ENCODE measurements at regions not wholly inside any gene's neighbourhood (a gene's known extent, or its start where the extent isn't known, plus 50 kb on each side); places are given as distances from the start of the nearest gene placed in this dataset.
"Not testable (repeated sequence)": the region's sequence is repeated elsewhere in the genome, so short reads cannot be mapped to it uniquely, and the experiment has no call there.

DNA sequence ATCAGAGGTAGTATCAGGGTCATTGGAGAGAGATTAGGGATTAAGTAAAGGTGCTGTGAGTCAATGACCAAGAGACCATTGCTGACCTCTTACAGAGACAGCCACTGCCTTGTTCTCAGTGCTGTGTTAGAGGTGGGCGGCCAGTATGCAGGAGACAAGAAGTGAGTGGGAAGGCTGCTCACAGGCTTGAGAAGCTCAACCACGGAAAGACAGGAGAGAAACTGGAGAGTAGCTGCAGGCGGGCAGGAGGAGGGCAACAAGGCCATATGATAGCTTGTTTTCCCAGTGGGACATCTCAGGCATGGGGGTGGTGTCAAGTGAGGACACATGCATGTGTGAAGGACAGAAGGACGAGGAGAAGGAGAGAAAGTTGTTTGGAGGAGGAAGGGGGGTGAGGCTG lies 237.3 kb downstream of the PDCD6IP start:
- intact Hi-C loops (cut with DNase I) = no loop called here
- DNase-seq = no peak

DNA sequence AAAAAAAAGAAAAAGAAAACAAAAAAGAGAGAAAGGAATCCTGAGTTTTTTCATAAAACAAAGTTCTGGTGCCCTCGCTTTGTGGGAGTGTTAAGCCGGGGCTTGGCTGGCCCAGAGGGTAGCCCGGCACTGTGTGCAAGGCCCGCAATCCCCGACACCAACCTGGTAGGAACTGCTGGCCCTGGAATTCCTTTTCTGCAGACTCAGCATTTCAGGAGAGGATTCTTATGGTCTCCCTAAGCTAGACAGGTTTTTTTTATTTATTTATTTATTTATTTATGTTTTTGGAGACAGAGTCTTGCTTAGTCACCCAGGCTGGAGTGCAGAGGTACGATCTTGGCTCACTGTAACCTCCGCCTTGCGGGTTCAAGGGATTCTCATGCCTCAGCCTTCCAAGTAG lies 238.8 kb downstream of the PDCD6IP start:
- intact Hi-C loops (cut with DNase I) = no loop called here
- DNase-seq = no peak

DNA sequence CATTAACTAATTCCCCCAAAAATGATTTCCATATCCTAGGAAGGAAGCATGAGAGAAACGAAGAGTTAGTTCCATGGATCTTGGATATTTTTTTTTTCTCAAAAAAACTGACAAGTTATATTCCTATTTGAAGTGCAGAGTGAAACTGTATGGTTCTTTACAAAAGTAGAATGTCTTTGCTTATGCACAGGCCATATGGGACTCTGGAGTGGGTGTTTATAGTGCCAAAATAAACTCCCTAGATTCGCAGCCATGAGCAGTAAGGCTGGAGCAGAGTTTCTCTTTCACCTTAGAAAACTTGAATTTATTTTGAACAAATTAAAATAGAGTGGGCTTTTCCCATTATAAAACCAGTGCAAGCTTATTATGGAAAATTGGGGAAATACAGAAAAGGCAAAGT lies 239.7 kb downstream of the PDCD6IP start:
- intact Hi-C loops (cut with DNase I) = no loop called here
- DNase-seq = no peak

DNA sequence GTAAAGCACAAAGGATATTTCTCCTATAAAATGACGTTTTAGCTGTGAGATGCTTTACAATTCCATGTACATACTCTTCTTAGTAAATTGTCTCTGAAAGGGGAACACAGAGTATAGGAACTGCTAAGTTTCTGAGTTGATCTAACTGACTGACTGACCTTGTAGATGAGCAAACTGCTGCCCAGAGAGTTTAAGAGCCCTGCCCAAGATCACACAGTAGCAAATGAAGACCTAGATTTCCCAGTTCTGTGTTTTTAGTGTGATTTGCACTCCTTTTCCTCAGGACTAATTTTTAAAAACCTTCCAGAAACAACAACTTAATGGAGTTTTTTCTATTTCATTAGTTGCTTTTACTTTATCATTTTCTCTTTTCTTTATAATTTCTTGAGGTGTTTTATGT lies 247.7 kb downstream of the PDCD6IP start:
- intact Hi-C loops (cut with DNase I) = no loop called here
- no peak for DNase-seq

DNA sequence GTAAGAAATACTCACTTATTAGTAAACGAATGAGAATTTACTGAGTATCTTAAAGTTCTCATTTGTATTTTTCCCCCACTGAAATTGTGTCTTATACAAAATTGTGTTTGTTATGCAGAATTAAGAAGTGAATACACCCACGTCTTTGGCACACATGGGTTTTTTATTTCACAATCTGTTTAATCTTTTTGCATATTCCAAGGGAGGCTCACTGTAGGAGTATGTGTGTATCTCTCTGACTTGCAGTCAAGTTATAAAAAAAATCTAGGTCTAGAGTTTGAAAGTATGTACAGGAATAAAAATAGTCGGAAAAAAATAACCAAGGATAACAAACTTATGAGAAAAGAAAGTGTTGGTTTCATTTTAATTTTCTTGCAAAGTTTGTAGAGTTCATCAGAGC lies 255.2 kb downstream of the PDCD6IP start:
- DNase-seq = no peak
- intact Hi-C loops (cut with DNase I) = no loop called here

DNA sequence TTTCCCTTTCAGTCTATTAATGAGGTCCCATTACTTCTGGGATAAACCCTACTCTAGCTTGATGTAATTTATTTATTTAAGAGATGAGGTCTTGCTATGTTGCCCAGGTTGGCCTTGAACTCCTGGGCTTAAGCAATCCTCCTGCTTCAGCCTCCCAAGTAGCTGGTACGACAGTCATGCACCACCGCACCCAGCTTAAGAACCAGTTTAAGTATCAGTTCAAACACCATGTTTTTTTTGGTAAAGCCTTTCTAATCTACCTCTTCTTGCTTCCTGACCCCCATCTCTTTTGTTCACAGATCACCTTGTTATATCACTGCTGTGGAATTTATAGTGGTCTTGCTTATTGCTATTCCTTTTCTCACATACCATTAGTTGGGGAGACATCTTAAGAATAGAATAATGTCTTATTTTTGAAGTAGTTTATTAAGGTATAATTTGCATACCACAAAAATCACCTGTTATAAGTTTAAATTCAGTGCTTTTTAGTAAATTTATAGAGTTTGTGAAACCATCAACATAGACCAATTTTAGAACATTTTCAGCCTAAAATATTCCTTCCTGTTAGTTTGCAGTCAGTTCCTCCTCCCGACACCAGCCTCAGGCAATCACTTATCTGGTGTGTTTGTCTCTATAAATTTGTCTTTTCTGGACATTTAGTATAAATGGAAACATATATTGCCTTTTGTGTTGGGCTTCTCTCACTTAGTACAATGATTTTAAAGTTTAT lies 257.9 kb downstream of the PDCD6IP start:
- intact Hi-C loops (cut with DNase I) = no loop called here
- no peak for DNase-seq

DNA sequence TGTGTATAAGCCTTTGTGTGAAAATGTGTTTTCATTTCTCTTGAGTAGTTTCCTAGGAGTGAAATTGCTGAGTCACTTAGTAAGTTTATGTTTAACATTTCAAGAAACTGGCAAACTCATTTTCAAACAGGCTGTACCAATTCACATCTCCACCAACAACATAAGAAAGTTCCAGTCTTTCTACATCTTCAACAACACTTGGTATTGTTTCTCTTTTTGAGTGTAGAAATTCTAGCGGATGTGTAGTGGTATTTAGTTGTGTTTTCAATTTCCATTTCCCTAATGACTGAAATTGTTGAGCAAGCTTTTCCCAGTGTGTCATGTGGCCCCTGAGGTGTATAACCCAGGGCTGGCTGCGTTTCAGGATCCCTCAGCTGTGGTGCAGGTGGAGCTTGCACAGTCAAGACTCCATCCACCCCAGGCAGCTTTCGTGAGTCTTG lies 258.5 kb downstream of the PDCD6IP start:
- intact Hi-C loops (cut with DNase I) = no loop called here
- no peak for DNase-seq

DNA sequence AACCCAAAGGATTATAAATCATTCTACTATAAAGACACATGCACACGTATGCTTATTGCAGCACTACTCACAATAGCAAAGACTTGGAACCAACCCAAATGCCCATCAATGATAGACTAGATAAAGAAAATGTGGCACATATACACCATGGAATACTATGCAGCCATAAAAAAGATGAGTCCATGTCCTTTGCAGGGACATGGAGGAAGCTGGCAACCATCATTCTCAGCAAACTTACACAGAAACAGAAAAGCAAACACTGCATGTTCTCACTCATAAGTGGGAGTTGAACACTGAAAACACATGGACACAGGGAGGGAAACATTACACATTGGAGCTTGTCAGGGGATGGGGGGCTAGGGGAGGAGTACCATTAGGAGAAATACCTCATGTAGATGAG lies 262.6 kb downstream of the PDCD6IP start:
- DNase-seq; intact Hi-C loops (cut with DNase I): not testable (repeated sequence)

DNA sequence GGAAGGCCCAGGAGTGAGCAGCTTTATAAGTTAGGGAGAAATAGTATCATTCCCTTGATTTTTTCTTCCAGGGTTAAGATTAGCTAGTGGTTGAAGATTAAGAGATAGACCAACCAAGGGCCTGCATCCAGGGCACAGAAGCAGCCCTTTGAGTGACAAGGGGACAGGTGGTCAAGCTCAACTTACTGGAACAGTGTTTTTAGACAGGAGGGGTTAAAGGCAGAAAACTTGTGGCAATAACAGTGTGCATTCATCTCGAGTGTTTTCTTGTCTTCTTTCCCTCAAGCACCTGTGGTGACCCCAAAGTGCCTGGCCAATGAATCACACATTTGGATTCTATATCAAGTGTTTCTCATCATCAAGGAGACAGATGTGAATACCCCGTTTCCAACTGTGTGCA lies 267.5 kb downstream of the PDCD6IP start:
- intact Hi-C loops (cut with DNase I) = no loop called here
- DNase-seq = no peak

DNA sequence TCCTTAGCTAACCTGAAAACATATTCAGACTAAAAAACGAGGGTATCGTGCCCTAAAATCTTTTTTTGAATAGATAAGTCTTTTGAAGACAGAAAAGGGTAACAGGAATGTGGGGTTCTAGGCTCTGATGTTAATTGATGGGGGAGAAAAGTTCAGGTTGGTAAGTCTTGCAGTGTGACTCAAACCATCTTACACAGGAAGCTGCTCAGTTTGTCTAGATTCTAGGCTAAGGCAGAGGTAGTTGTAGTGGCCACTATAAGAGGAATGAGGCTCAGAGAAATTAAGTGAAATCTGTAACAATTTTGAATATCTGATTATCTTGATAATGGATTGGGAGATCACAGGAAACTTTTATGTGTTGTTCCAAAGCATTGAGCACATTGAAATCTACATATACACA lies 267.9 kb downstream of the PDCD6IP start:
- intact Hi-C loops (cut with DNase I) = no loop called here
- DNase-seq = no peak

DNA sequence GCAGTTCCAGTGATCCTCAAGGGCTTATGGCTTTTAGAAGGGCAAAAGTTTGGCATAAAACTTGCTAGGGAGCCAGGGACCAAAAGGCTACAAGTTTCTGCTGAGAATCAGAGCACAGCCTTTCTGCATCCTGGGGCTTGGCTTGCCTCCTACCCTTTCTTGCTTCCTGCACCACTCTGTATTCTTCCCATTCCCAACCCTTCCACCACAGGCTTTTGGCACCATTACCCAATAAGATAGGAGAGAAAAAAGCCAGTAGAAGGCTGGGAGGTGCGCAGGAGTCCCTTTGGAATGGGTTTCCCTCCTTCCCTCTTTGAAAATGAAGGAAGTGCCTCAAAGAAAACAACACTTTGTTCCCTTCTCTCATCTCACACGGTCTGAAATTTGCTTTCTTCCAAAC lies 268.6 kb downstream of the PDCD6IP start:
- intact Hi-C loops (cut with DNase I) = no loop called here

DNA sequence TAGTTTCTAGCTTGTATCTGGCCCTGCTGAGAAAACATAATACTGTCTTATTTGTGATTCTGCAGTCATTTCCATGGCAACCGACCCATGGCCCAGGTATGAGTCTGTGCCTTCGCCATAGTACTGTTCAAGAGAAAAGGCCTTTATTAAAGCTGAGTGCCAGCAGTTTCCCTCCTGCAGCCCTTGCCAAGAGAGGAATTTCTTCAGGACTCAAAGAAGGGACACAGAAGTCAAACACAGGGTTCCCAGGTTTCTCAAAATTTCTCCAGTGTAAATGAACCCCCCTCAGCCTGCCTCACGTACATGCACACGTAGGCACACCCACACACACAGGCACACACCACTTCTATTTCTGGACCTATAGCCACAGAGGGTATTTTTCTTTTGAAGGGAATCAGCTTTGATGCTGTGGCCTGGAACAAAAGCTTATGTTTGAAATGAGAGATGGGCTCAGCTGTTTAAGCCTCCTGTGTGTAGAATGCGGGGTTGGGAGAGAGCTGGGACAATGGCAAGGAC lies 269.2 kb downstream of the PDCD6IP start:
- intact Hi-C loops (cut with DNase I) = no loop called here
- no peak for DNase-seq

More for the DNA sequence above, 268.6 kb downstream of the PDCD6IP start:
- DNase-seq = no peak

DNA sequence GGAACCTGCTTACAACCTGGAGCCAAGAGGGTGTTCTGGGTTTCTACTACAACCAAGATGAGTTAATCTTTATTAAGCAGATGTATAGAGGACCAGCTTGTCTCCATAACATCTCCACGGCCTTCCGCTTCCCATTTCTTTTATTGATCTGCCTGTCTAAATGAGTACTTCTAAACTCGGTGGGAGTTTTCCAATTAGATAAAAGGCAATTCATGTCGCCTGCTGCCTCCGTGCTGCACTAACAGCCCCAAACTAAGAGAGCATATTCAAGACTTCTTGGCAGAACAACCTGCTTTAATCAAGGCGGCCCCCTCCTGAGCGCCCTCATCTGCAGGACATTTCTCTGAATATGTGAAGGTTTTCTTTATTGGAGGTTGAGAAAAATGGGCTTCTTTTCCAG lies 270.1 kb downstream of the PDCD6IP start:
- DNase-seq = no peak
- intact Hi-C loops (cut with DNase I) = no loop called here

DNA sequence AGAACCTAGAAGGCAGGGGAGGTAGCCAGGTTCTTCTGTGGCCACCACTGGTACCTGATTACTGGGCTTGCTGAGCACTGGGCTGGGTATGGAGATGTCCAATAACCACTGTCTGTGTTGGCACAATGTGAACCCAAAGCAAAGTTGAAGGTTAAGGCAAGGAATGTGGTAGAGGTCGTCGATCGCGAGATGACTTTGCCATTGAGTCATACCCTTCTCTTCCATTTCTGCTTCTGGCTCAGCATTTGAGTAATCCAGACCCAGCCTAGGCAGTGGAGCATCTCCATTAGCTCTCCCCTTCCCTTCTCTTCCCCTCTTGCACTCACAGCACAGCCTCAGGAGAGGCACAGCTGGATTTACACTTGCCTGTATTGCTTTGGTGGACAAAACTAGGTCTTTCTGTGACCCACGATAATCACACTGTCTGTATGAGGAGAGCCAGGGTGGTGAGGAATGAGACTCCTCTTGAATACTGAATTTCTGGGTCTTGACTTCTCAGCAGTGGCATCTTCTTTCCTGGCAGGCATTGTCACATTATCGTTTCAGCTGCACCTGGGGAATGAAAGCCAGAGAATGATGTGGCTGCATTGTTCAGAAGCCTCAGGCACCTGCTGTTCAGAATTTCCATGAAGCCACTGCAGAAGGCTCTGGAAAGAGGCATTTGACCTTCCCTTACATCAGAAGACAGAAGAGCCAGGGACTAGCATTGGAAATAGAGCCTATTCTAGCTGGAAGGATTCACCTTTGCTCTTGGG lies 272.6 kb downstream of the PDCD6IP start:
- intact Hi-C loops (cut with DNase I) = no loop called here
- DNase-seq = no peak

DNA sequence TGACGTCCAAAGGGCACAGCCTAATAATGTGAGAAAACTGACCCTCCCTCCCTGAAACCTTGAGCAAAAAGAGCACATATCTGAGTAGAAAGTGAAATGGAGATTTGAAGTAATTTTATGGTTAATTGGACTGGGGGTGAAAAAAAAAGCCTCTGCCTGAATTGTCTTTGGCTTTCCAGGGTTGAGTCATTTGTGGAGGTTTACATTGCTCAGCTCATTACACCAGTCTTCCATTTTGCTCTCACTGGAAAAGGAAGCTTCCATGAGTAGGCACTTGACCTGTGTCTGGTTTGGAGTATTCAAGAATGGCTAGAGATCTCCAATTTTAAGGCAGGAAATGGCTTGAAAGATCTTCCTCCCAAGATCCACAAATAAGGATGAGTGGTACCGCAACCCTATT lies 273.9 kb downstream of the PDCD6IP start:
- no peak for DNase-seq
- intact Hi-C loops (cut with DNase I) = no loop called here

DNA sequence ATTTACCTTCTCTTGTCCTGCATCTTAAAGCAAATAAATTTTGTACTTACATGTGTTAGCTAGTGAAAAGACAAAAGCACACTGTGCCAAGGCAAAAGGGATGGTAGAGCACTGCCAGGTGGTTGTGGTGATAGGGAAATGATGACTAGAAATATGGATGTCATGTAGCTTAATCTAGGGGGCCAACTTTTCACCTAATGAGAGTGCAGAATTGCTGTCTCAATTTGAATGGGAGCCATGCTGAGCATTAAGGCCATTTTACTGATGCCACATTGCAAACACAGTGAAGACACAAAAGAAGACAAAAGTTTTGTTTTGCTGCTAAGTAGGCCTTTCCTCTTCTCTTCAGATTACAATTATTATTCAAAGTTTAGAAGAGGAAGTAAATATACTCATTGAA lies 274.7 kb downstream of the PDCD6IP start:
- no peak for DNase-seq
- intact Hi-C loops (cut with DNase I) = no loop called here

DNA sequence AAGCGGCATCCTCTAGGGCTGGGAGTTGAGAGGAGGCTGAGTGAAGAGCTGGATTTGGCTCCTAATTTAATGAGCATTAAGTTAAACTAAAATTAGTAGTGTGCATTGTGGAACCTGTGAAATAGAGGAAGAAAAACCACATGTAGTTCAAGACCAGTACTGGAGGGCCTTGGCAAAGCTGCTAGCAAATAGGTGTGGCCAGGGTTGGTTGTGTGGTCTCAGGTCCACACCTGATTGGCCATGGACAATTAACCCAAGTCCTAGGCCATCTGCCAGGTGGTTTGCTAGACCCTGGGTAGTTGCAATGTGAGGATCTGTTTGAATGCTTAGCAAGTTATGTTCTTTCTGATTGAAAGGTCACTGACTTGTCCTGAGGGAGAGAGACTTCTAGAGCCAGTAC lies 275.5 kb downstream of the PDCD6IP start:
- DNase-seq = no peak
- intact Hi-C loops (cut with DNase I) = no loop called here

DNA sequence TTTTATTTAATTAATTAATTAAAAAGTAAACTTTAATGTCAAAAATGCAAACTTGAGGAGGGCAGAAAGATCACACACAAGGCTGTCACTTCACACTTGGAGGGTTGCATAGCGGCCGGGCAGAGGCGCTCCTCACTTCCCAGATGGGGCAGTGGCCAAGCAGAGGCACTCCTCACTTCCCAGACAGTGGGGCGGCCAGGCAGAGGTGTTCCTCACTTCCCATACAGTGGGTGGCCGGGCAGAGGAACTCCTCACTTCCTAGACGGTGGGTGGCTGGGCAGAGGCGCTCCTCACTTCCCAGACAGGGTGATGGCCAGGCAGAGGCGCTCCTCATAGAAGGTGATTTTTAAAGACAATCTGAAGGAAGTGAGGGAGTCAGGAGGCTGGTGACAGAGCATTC lies 277.5 kb downstream of the PDCD6IP start:
- intact Hi-C loops (cut with DNase I) = no loop called here
- no peak for DNase-seq

DNA sequence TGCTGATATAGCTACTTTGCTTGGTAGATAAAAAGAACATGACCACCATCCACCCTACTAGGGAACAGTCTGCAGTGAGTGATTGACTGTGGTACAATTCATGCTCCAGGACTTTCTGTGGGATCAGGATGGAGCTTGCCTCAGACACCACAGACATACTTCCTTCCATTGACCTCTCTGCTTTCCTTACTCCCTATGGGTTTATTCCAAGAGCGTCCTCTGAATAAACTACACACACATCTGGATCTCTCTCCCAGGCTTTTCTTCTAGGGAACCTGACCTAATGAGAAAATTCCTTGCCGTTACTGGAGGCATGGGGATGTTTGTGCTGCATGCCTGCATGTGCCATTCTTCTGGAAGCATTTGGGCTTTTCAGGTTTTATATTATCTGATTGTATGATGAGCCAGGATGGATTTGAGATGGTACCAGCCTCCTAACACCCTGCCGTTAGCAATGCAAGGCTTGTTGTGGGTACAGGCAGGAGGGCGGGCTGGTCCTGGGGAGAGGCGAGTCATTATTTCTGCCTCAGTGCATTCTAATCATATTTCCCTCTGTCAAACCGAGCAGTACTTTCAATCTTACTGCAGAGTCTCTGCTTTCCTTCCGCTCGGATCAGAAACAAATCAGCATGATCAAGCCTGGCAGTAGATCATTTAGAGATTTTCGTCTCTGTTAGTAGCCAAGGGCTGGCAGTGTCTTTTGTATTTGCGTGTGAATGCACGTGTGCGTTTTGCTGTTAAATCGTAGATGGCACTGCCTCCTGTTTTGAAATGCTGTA lies 279.2 kb downstream of the PDCD6IP start:
- intact Hi-C loops (cut with DNase I) = no loop called here
- no peak for DNase-seq

DNA sequence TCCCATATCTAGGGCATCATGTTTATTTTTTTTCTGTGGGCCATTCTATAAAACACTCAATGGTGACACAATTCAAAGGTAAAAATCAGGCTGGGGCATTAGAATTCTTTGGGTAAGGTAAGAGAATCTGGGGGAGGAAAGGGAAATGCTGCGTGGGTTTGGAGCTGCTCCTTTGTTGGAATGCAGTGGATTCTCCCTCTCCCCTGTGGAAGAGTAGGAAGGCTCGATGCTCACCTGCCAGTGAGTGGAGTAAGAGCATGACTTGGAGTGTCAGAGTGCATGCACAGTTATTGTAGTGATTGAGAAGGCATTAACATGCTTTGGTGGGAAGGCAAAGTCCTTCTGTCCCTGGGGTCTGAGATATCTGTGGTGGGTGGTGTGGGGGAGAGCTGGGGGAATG lies 280.0 kb downstream of the PDCD6IP start:
- DNase-seq = peak in 28 of 42 donors; percentile 17 to 80 (median 39)
- intact Hi-C loops (cut with DNase I) = no loop called here

Measured in head of caudate nucleus (tissue), 42 donors.